Neuronal stem cell (in vitro differentiated cells): ENCODE measurements at regions not wholly inside any gene's neighbourhood (a gene's known extent, or its start where the extent isn't known, plus 50 kb on each side); places are given as distances from the start of the nearest gene placed in this dataset.

ENCODE experiments used
- DNase-seq: peaks from one replicate; pipeline ENCODE4 v3.0.0-alpha.2; 2013; ENCODE audit warnings: low spot score
- H2AFZ ChIP-seq: one replicate; pipeline ENCODE4 v1.6.1; 2013; ENCODE audit warnings: mild to moderate bottlenecking, low read length, inconsistent platforms
- H2AK5ac ChIP-seq: 2 replicates; pipeline ENCODE4 v1.6.1; 2013; ENCODE audit warnings: low read depth, mild to moderate bottlenecking, inconsistent platforms, low read length, moderate library complexity, mixed read lengths
- H2BK120ac ChIP-seq: 2 replicates; pipeline ENCODE4 v1.6.1; 2013; ENCODE audit warnings: low read depth, mild to moderate bottlenecking, inconsistent platforms, low read length, moderate library complexity, mixed read lengths
- H2BK12ac ChIP-seq: one replicate; pipeline ENCODE4 v1.6.1; 2013; ENCODE audit warnings: low read length, inconsistent platforms
- H2BK15ac ChIP-seq: 2 replicates; pipeline ENCODE4 v1.6.1; 2013; ENCODE audit warnings: mild to moderate bottlenecking, low read length, inconsistent platforms, mixed read lengths
- H2BK5ac ChIP-seq: one replicate; pipeline ENCODE4 v1.6.1; 2013; ENCODE audit warnings: inconsistent platforms, mild to moderate bottlenecking, low read length, moderate library complexity
- H3K14ac ChIP-seq: one replicate; pipeline ENCODE4 v1.6.1; 2013; ENCODE audit warnings: low read length, inconsistent platforms
- H3K18ac ChIP-seq: 2 replicates; pipeline ENCODE4 v1.6.1; 2013; ENCODE audit warnings: low read length, inconsistent platforms
- H3K23ac ChIP-seq: 2 replicates; pipeline ENCODE4 v1.6.1; 2013; ENCODE audit warnings: low read depth, mild to moderate bottlenecking, mixed read lengths, low read length, inconsistent platforms; ENCODE audit not compliant: poor library complexity
- H3K27ac ChIP-seq: replicated peaks from 3 replicates; pipeline ENCODE4 v1.5.1; 2013; ENCODE audit warnings: low read length, inconsistent platforms
- H3K27me3 ChIP-seq, 3 experiments: 2 replicates each; pipeline ENCODE4 v1.6.1; 2013; ENCODE audit warnings: low read length in 3 of 3, mild to moderate bottlenecking in 2 of 3, inconsistent platforms in 1 of 3, low read depth in 1 of 3, mixed read lengths in 1 of 3, moderate library complexity in 1 of 3; ENCODE audit not compliant: control insufficient read depth in 3 of 3, insufficient read depth in 3 of 3
- H3K36me3 ChIP-seq, 2 donors: replicated peaks in 1 of 2; 2 replicates each; pipeline ENCODE4 v1.6.1; 2013; ENCODE audit warnings: low read length in 2 of 2; ENCODE audit not compliant: control insufficient read depth in 2 of 2, insufficient read depth in 2 of 2
- H3K4ac ChIP-seq: 2 replicates; pipeline ENCODE4 v1.6.1; 2013; ENCODE audit warnings: inconsistent platforms, mild to moderate bottlenecking, low read length, moderate library complexity
- H3K4me1 ChIP-seq, 2 donors: 1 replicate in 1 of 2; 2 replicates in 1 of 2; pipeline ENCODE4 v1.6.1; 2013; ENCODE audit warnings: low read length in 2 of 2, low read depth in 1 of 2; ENCODE audit not compliant: control insufficient read depth in 2 of 2, insufficient read depth in 1 of 2
- H3K4me2 ChIP-seq: one replicate; pipeline ENCODE4 v1.6.1; 2013; ENCODE audit warnings: mild to moderate bottlenecking, low read length, inconsistent platforms; ENCODE audit not compliant: insufficient read depth, poor library complexity, severe bottlenecking
- H3K4me3 ChIP-seq, 2 donors: 2 replicates each; pipeline ENCODE4 v1.5.1; 2013; ENCODE audit warnings: low read length in 2 of 2, mild to moderate bottlenecking in 2 of 2, inconsistent platforms in 1 of 2, moderate library complexity in 1 of 2
- H3K79me1 ChIP-seq: one replicate; pipeline ENCODE4 v1.6.1; 2013; ENCODE audit warnings: low read depth, mild to moderate bottlenecking, inconsistent platforms, low read length, moderate library complexity
- H3K9ac ChIP-seq: one replicate; pipeline ENCODE4 v1.6.1; 2013; ENCODE audit warnings: mild to moderate bottlenecking, low read depth, low read length, inconsistent platforms; ENCODE audit not compliant: poor library complexity
- H3K9me3 ChIP-seq, 2 donors: replicated peaks in 1 of 2; 2 replicates each; pipeline versions ENCODE3 to v1.6.1; 2013; ENCODE audit warnings: low read length in 2 of 2, mild to moderate bottlenecking in 2 of 2, inconsistent platforms in 1 of 2, low read depth in 1 of 2, mixed read lengths in 1 of 2, moderate library complexity in 1 of 2; ENCODE audit not compliant: control insufficient read depth in 2 of 2, insufficient read depth in 1 of 2
- H4K8ac ChIP-seq: one replicate; pipeline ENCODE4 v1.6.1; 2013; ENCODE audit warnings: low read depth, mild to moderate bottlenecking, inconsistent platforms, low read length, moderate library complexity
- H4K91ac ChIP-seq: one replicate; pipeline ENCODE4 v1.6.1; 2013; ENCODE audit warnings: low read length, low read depth, mild to moderate bottlenecking, inconsistent platforms; ENCODE audit not compliant: poor library complexity
- WGBS, 2 donors: extraction: QIAGEN DNeasy Blood & Tissue Kit; methylation state at CpG; one replicate each; pipeline ENCODE4 v1.1.7; 2013; ENCODE audit warnings: missing lambda C conversion rate in 2 of 2, mixed read lengths in 1 of 2; ENCODE audit not compliant: insufficient read length in 2 of 2, insufficient replicate concordance in 1 of 2; ENCODE audit errors: extremely low coverage in 2 of 2; 5-methylcytosine and 5-hydroxymethylcytosine counted together

DNA sequence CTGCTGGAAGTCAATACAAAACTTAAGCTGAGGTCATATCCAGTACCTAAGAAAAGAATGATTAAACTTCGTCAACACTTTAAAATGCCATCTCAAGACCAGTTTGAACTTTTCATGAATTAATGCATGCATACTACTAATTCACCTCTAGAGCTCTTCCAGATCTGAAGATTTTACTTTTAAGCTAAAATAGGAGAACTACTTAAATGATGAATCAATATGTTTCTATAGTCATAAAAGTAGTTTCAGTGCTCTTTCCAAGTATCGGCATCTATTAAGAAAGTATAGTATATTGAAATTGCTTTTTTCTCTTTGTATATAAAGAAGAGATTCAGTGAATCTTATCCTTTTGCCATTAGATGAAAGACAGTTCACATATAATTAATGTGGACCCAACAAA, 1123.9 kb downstream of the PCDH9 start:
- no peak overlapping the region for H3K27ac ChIP-seq
- no peak overlapping the region for H2BK15ac ChIP-seq
- WGBS, 2 donors, result no CpG with 5 or more reads among the region's 2 CpGs
- H3K27me3 ChIP-seq, result no peaks in the 10 kb centered on the region
- H3K36me3 ChIP-seq, result no peaks in the 10 kb centered on the region
- no peak overlapping the region for H3K9ac ChIP-seq
- no peak overlapping the region for H2BK12ac ChIP-seq
- no peak overlapping the region for H3K14ac ChIP-seq
- H2AFZ ChIP-seq, result no peak overlapping the region
- no peak overlapping the region for H2AK5ac ChIP-seq
- no peak overlapping the region for H3K23ac ChIP-seq
- H3K79me1 ChIP-seq, result no peaks in the 10 kb centered on the region
- H3K4me2 ChIP-seq, result no peak overlapping the region
- no peak overlapping the region for H2BK5ac ChIP-seq
- H3K4me3 ChIP-seq, result no peak overlapping the region
- no peak overlapping the region for H4K8ac ChIP-seq
- H3K18ac ChIP-seq, result no peak overlapping the region
- no peak for DNase-seq
- H3K9me3 ChIP-seq, result no peaks in the 10 kb centered on the region
- no peaks in the 10 kb centered on the region for H3K4me1 ChIP-seq
- no peak overlapping the region for H4K91ac ChIP-seq
- no peak overlapping the region for H2BK120ac ChIP-seq
- no peak overlapping the region for H3K4ac ChIP-seq

DNA sequence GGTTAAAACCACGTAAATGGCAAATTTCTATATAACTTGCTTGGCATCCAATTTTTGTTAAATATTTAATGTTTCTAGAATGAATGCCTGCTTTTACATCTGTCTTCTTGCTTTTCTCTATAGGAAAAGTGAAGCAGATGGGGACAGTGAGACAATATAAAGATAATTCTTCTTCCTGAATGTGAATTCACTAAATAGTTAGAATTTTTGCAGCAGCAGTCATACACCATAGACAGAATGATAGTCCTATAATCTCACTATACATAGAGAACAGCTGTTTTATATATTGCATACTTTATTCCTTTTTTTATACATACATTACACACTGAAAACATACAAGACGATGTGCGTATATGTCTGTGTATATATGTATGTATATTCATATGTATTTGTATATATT, 1127.3 kb downstream of the PCDH9 start:
- Histone ChIP-seq H3K9me3 (no peaks in the 10 kb centered on the region), H2BK5ac (no peak overlapping the region), H3K4me3 (no peak overlapping the region), H3K27me3 (no peaks in the 10 kb centered on the region), H2BK120ac (no peak overlapping the region), H2BK15ac (no peak overlapping the region), H2AFZ (no peak overlapping the region), H3K14ac (no peak overlapping the region), H3K79me1 (no peaks in the 10 kb centered on the region), H3K23ac (no peak overlapping the region), H3K36me3 (no peaks in the 10 kb centered on the region), H4K8ac (no peak overlapping the region), H3K9ac (no peak overlapping the region), H4K91ac (no peak overlapping the region), H3K27ac (no peak overlapping the region), H3K4ac (no peak overlapping the region), H3K18ac (no peak overlapping the region), H3K4me1 (no peaks in the 10 kb centered on the region), H2AK5ac (no peak overlapping the region), H2BK12ac (no peak overlapping the region), H3K4me2 (no peak overlapping the region)
- no peak for DNase-seq
- no CpG with 5 or more reads among the region's 3 CpGs for WGBS, 2 donors

DNA sequence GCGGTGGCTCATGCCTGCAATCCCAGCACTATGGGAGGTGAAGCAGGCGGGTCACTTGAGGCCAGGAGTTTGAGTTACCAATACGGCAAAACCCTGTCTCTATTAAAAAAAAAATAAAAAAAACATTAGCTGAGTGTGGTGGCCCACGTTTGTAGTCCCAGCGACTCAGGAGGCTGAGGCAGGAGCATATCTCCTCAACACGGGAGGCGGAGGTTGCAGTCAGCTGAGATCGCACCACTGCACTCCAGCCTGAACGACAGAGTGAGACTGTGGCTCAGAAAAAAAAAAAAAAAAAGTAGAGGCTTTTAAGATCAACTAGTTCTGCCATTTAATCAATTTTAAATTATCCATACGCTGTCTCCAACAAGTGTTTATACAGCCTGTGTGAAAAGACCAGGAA, 1130.3 kb downstream of the PCDH9 start:
- Histone ChIP-seq H2BK15ac (no peak overlapping the region), H3K18ac (no peak overlapping the region), H3K9me3 (peaks cover 0 to 1% of the 10 kb centered on the region in 2 donors), H3K23ac (no peak overlapping the region), H2BK12ac (no peak overlapping the region), H3K36me3 (no peaks in the 10 kb centered on the region), H2BK5ac (no peak overlapping the region), H4K8ac (no peak overlapping the region), H3K4me2 (no peak overlapping the region), H2AK5ac (no peak overlapping the region), H3K27ac (no peak overlapping the region), H4K91ac (no peak overlapping the region), H3K9ac (no peak overlapping the region), H3K4ac (no peak overlapping the region), H3K4me1 (no peaks in the 10 kb centered on the region), H3K27me3 (no peaks in the 10 kb centered on the region), H3K79me1 (no peaks in the 10 kb centered on the region), H2AFZ (no peak overlapping the region), H3K4me3 (no peak overlapping the region), H2BK120ac (no peak overlapping the region), H3K14ac (no peak overlapping the region)
- no CpG with 5 or more reads among the region's 10 CpGs for WGBS, 2 donors
- no peak for DNase-seq

DNA sequence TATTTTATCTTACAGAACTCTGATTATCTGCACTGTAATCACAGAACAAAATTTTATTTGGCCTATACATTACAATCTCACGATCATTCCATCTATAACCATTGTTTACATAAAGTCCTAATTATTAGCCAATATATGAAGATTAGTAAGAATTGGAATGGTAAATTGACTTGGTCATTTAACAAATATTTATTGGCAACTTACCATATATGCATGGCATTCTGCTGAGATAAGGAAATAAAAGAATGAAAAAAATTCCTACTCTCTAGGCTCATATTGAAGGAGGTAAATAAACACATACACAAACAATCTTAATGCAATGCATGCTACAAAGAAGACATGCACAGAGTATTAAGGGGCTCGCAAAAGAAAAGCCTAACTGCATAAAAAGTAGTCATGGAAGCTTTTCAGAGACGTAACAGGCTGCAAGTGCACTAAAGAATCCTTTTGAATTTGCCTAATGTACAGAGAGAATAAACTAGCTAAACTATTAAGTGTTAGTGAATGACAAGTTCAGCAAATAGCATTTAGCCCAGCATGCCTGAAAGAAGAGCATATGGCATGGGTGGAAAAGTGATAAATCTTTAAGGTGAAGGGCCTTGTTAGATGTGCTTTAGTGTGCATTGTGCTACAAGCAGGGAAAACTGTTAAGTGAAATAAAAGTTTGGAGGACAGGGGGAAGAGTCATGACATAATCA, 1131.1 kb downstream of the PCDH9 start:
- H3K4ac ChIP-seq, result no peak overlapping the region
- H3K14ac ChIP-seq, result no peak overlapping the region
- no peaks in the 10 kb centered on the region for H3K4me1 ChIP-seq
- no peaks in the 10 kb centered on the region for H3K27me3 ChIP-seq
- H2BK12ac ChIP-seq, result no peak overlapping the region
- H3K18ac ChIP-seq, result no peak overlapping the region
- no peak overlapping the region for H2BK120ac ChIP-seq
- no peak overlapping the region for H3K9ac ChIP-seq
- H3K4me2 ChIP-seq, result no peak overlapping the region
- H2AFZ ChIP-seq, result no peak overlapping the region
- no peaks in the 10 kb centered on the region for H3K36me3 ChIP-seq
- 100% methylated on average over 1 of the region's 3 CpGs; no CpG with 5 or more reads in 1 of the 2 donors for WGBS, 2 donors
- no peak overlapping the region for H2AK5ac ChIP-seq
- H3K23ac ChIP-seq, result no peak overlapping the region
- no peak overlapping the region for H2BK5ac ChIP-seq
- no peak overlapping the region for H4K8ac ChIP-seq
- DNase-seq, result no peak
- H3K4me3 ChIP-seq, result no peak overlapping the region
- peaks cover 0 to 1% of the 10 kb centered on the region in 2 donors for H3K9me3 ChIP-seq
- H3K79me1 ChIP-seq, result no peaks in the 10 kb centered on the region
- no peak overlapping the region for H3K27ac ChIP-seq
- H4K91ac ChIP-seq, result no peak overlapping the region
- H2BK15ac ChIP-seq, result no peak overlapping the region
